Fibroblast of the conjunctiva (primary cell): ENCODE measurements at regions not wholly inside any gene's neighbourhood (a gene's known extent, or its start where the extent isn't known, plus 50 kb on each side); places are given as distances from the start of the nearest gene placed in this dataset.

Experiments
- DNase-seq: peaks from one replicate; pipeline ENCODE4 v3.0.0-alpha.2; 2010; ENCODE audit warnings: low read depth

GRCh38 chr2:2570871-2571270, 239.8 kb upstream of the MYT1L start:
- no peak for DNase-seq

GRCh38 chr2:2570360-2570759, 239.3 kb upstream of the MYT1L start:
- no peak for DNase-seq

GRCh38 chr2:2569836-2570235, 238.8 kb upstream of the MYT1L start:
- no peak for DNase-seq

GRCh38 chr2:2569306-2569705, 238.2 kb upstream of the MYT1L start:
- no peak for DNase-seq

GRCh38 chr2:2568411-2568810, 237.3 kb upstream of the MYT1L start:
- no peak for DNase-seq

- DNase-seq, result no peak
Observed at GRCh38 chr2:2567776-2568175, 236.7 kb upstream of the MYT1L start.

- DNase-seq, result no peak
Observed at GRCh38 chr2:2566396-2567323, 235.6 kb upstream of the MYT1L start.

- no peak for DNase-seq
Observed at GRCh38 chr2:2565671-2566070, 234.6 kb upstream of the MYT1L start.

- DNase-seq, result no peak
Observed at GRCh38 chr2:2564300-2565078, 233.4 kb upstream of the MYT1L start.

GRCh38 chr2:2563309-2563860, 232.3 kb upstream of the MYT1L start:
- no peak for DNase-seq

GRCh38 chr2:2562867-2563266, 231.8 kb upstream of the MYT1L start:
- DNase-seq, result no peak

- no peak for DNase-seq
Observed at GRCh38 chr2:2561346-2562095, 230.4 kb upstream of the MYT1L start.

GRCh38 chr2:2560374-2561015, 229.4 kb upstream of the MYT1L start:
- DNase-seq, result no peak

- no peak for DNase-seq
Observed at GRCh38 chr2:2558476-2558875, 227.4 kb upstream of the MYT1L start.

- DNase-seq, result no peak
Observed at GRCh38 chr2:2557475-2557874, 226.4 kb upstream of the MYT1L start.

- no peak for DNase-seq
Observed at GRCh38 chr2:2550856-2551255, 219.8 kb upstream of the MYT1L start.

GRCh38 chr2:2547911-2548310, 216.8 kb upstream of the MYT1L start:
- no peak for DNase-seq

GRCh38 chr2:2547451-2547850, 216.4 kb upstream of the MYT1L start:
- no peak for DNase-seq

- no peak for DNase-seq
Observed at GRCh38 chr2:2546046-2546445, 215.0 kb upstream of the MYT1L start.

- DNase-seq, result no peak
Observed at GRCh38 chr2:2542966-2543611, 212.0 kb upstream of the MYT1L start.

GRCh38 chr2:2542316-2542715, 211.2 kb upstream of the MYT1L start:
- DNase-seq, result no peak
